CD1c-positive myeloid dendritic cell (primary cell): ENCODE measurements at regions not wholly inside any gene's neighbourhood (a gene's known extent, or its start where the extent isn't known, plus 50 kb on each side); places are given as distances from the start of the nearest gene placed in this dataset.
"Not testable (repeated sequence)": the region's sequence is repeated elsewhere in the genome, so short reads cannot be mapped to it uniquely, and the experiment has no call there.

Source experiments
- DNase-seq: peaks from one replicate; pipeline ENCODE4 v3.0.0-alpha.2; 2016; ENCODE audit errors: extremely low spot score

GRCh38 chr4:141530627-141531026 is 105.8 kb upstream of the IL15 start:
- no peak for DNase-seq

- DNase-seq: no peak
These were observed 101.4 kb upstream of the IL15 start for GRCh38 chr4:141534985-141535384.

- DNase-seq: no peak
These were observed 98.4 kb upstream of the IL15 start for GRCh38 chr4:141538001-141538400.

- no peak for DNase-seq
These were observed 95.7 kb upstream of the IL15 start for GRCh38 chr4:141540643-141541042.

- no peak for DNase-seq
These were observed 94.5 kb upstream of the IL15 start for GRCh38 chr4:141541851-141542250.

GRCh38 chr4:141543176-141543575 is 93.2 kb upstream of the IL15 start:
- DNase-seq: no peak

- peak; percentile 11 for DNase-seq
These were observed 92.7 kb upstream of the IL15 start for GRCh38 chr4:141543706-141544105.

GRCh38 chr4:141548791-141549190 is 87.6 kb upstream of the IL15 start:
- DNase-seq: no peak

- DNase-seq: no peak
These were observed 76.3 kb upstream of the IL15 start for GRCh38 chr4:141560056-141560455.

- DNase-seq: no peak
These were observed 73.7 kb upstream of the IL15 start for GRCh38 chr4:141562649-141563048.

- no peak for DNase-seq
These were observed 72.7 kb upstream of the IL15 start for GRCh38 chr4:141563723-141564122.

- not testable (repeated sequence) for DNase-seq
These were observed 71.4 kb upstream of the IL15 start for GRCh38 chr4:141564961-141565360.

GRCh38 chr4:141565379-141566089 is 70.8 kb upstream of the IL15 start:
- DNase-seq: no peak

- DNase-seq: no peak
These were observed 69.0 kb upstream of the IL15 start for GRCh38 chr4:141567326-141567915.

GRCh38 chr4:141569141-141569540 is 67.2 kb upstream of the IL15 start:
- DNase-seq: no peak

GRCh38 chr4:141570290-141570689 is 66.1 kb upstream of the IL15 start:
- no peak for DNase-seq

GRCh38 chr4:141571362-141571761 is 65.0 kb upstream of the IL15 start:
- no peak for DNase-seq

- DNase-seq: no peak
These were observed 64.6 kb upstream of the IL15 start for GRCh38 chr4:141571793-141572192.

- DNase-seq: no peak
These were observed 62.7 kb upstream of the IL15 start for GRCh38 chr4:141573678-141574077.

- DNase-seq: no peak
These were observed 60.5 kb upstream of the IL15 start for GRCh38 chr4:141575884-141576283.

- no peak for DNase-seq
These were observed 59.7 kb upstream of the IL15 start for GRCh38 chr4:141576585-141577110.

- no peak for DNase-seq
These were observed 57.9 kb upstream of the IL15 start for GRCh38 chr4:141578451-141578850.

- no peak for DNase-seq
These were observed 55.9 kb upstream of the IL15 start for GRCh38 chr4:141580523-141580922.
